GM12873 (cell line): ENCODE measurements at regions not wholly inside any gene's neighbourhood (a gene's known extent, or its start where the extent isn't known, plus 50 kb on each side); places are given as distances from the start of the nearest gene placed in this dataset.
A peak's percentile ranks its signal among the peaks of the same experiment; 100 is the strongest.

Experiments
- TF ChIP-seq, protein P1 (sequence below): IDR thresholded peaks from 2 replicates; pipeline ENCODE4 v1.5.1; 2012; ENCODE audit warnings: low read depth, mild to moderate bottlenecking, moderate library complexity, low read length, control low read depth; ENCODE audit not compliant: insufficient read depth; ENCODE audit errors: missing control alignments

DNA sequence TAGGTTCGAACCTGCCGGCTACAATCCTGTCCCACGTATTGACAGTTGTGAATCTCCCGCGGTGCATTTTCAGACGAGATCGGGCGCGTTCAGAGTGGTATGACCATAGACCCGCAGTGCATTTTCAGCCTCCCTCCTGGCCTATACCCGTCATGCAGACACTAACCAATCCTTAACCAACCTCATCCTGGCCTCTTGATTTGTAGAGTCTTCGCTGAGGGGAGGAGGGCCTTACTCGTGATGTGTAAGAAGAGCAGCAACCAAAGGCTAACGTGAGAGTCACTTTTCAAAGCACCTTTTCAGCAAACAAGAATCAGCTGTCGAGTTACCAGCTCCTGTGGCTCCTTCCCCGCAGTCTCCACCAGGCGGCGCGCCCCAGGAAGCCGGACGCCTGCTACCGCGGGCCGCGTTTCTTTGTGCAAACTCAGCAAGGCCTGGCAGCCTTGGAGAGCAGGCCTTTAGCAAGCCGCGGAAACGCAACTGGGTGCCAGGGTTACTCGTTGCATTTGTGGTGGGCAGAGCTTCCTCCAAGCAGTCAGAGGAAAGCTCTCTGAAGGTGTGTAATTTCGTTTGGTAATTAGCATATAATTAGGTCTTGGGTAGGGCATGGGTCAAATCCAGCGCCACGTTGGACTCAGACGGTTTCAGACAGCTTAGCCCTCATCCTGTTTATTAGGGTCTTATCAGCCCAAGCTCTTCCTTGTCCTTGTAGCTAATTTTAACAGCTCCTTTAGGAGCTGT lies 139.8 kb downstream of the OR2B2 start:
- TF ChIP-seq, protein P1, sequence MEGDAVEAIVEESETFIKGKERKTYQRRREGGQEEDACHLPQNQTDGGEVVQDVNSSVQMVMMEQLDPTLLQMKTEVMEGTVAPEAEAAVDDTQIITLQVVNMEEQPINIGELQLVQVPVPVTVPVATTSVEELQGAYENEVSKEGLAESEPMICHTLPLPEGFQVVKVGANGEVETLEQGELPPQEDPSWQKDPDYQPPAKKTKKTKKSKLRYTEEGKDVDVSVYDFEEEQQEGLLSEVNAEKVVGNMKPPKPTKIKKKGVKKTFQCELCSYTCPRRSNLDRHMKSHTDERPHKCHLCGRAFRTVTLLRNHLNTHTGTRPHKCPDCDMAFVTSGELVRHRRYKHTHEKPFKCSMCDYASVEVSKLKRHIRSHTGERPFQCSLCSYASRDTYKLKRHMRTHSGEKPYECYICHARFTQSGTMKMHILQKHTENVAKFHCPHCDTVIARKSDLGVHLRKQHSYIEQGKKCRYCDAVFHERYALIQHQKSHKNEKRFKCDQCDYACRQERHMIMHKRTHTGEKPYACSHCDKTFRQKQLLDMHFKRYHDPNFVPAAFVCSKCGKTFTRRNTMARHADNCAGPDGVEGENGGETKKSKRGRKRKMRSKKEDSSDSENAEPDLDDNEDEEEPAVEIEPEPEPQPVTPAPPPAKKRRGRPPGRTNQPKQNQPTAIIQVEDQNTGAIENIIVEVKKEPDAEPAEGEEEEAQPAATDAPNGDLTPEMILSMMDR, result peak; percentile 97

DNA sequence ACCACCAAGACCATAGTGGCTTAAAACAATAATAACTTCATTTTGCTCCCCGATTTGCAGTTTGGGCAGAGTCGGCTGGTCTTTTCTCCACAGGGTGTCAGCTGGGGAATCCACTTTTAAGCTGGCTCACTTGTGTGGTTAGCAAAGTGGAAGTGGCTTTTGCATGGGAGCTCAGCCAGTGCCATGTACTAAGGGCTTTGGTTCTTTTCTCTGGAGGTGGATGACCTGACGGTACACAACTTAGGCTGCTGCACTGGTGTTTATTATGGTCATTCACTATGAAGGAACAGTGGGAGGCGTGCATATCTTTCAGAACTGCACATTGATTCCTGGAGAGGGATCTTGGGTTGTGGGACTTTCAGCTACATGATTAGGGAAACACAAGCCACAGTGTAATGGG lies 141.0 kb downstream of the OR2B2 start:
- TF ChIP-seq, protein P1, result no peak

DNA sequence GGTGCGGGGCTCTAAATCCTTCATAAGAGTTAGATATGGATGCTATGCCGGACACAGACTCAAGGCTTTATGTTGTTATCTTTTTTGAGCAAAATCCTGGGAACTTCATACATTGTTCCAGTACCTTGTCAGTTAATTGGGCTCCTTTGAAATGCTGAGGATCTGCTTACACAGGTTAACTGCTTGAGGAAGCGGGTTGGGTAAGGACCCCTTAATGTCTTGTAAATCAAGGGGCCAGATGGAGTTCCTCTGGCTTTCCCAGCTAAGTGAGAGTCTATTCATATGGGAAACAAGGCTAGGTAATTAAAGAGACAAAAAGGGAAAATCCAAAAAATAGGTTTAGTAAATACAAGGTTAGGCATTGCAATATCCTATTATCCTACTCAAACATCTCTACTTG lies 141.5 kb downstream of the OR2B2 start:
- TF ChIP-seq, protein P1, result no peak

DNA sequence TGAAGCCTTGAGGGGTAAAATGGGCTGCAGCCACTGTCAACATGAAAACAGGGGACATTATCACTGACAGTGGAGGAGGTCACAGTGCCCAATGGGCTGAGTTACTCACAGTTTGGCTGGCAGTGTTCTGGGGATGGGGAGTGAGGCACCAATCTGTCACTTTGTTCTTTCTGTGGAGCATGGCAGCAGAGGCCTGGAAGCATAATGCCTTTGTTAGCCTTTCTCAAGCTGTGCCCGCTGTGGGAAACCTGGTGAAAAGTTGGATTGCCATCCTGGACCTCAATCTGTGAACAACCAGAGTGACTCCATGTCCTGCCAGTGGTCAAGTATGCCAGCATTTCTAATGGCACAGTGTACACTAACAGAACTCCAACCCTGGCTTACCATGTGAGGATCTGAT lies 143.6 kb downstream of the OR2B2 start:
- TF ChIP-seq, protein P1, result no peak

DNA sequence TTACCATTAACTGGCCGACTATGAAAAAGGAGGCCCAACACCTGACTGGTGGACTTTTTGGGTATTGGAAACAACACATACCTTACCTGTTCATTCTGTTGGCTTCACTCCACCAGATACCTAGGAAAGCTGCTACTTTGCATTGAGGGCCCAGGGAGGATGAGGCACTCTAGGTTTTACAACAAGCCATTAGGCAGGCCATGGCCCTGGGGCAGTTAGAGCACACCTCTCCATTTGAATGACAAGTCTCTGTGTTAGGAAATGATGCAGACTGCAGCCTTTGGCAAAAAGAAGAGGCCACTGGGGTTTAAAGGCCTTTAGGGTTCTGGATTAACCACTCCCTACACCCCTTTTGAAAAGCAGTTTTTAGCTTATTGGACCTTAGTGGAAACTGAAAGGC lies 144.3 kb downstream of the OR2B2 start:
- TF ChIP-seq, protein P1, result no peak

DNA sequence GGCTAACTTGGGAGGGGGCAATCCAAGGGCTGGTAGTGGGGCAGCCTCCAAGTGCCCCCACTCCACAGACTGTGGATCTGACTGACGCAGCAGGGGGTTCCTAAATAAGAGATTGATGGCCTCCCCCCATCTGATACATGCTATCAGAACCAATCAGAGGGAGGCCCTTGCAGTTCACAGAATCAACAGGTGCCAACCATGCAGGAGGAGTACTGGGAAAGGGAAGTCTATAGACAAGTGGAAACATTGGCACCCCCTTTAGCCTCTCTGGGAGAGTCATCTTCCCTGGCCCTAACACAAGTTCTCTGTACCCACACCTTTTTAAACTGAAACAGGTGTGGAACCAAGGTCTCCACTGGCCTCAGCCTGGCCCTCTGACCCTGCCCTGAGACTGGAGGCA lies 145.8 kb downstream of the OR2B2 start:
- TF ChIP-seq, protein P1, result no peak

DNA sequence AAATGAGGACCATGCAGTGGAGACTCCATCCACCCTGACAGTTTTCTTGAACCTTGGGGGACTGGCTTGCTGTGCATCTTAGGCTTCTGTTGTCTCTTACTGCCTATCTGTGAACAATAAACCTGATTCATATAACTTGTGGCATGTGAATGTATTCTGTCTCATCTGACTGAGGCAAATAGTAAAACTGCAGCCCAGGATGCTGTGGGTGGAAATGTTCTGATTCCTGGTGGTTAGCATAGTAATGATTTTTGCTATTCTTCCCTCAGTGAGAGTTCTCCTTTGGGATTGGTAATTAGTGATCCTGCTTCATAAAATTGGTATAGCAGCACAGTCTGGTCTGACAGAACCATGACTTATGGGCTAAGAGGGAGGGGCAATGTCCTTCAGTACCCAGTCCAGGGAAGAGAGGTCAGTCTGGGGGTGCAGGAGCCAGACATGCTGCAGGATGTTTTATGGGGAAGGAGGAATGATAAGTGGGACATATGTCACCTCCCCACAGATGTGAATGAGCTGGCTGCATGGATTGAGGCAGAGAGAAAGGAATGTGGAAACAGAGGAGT lies 147.1 kb downstream of the OR2B2 start:
- TF ChIP-seq, protein P1, result no peak
